HG03521 (cell line): ENCODE measurements at regions not wholly inside any gene's neighbourhood (a gene's known extent, or its start where the extent isn't known, plus 50 kb on each side); places are given as distances from the start of the nearest gene placed in this dataset.

ENCODE experiments used
- ATAC-seq: cut with Tn5 transposase; IDR thresholded peaks from one replicate; pipeline ENCODE4 v1.9.1; 2021; ENCODE audit warnings: mild to moderate bottlenecking, moderate library complexity; ENCODE audit not compliant: unreplicated experiment

DNA sequence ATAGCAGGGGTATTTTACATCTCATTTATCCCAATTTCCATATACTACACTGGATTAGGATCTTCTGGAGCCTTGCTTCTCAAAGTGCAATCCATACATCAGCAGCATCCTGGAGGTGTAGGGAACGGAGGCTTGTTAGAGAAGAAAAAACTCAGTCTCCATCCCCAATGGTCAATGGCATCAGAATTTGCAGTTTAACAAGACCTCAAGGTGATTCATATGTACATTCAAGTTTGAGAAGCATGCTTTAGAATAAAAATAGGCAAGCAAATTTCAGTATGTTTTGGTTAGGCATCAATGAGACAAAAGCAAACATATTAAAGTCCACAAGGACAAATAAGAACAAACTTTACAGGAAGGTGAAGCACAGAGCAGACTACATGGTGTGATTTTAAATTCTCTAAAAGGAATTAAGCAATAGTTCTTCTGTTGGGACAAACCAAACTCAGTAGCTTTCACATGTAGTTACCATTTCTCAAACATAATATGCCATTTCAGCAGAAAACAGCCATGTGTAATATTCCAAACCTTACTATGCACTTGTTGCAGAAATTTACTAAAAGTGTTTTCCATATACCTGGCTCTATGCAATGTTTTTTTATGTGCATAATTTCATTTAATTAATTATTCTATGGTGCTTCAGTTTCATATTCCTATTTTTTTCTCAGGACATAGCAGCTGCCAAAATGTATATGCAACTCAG, 360.3 kb upstream of the NECTIN3 start:
- ATAC-seq, result no peak

DNA sequence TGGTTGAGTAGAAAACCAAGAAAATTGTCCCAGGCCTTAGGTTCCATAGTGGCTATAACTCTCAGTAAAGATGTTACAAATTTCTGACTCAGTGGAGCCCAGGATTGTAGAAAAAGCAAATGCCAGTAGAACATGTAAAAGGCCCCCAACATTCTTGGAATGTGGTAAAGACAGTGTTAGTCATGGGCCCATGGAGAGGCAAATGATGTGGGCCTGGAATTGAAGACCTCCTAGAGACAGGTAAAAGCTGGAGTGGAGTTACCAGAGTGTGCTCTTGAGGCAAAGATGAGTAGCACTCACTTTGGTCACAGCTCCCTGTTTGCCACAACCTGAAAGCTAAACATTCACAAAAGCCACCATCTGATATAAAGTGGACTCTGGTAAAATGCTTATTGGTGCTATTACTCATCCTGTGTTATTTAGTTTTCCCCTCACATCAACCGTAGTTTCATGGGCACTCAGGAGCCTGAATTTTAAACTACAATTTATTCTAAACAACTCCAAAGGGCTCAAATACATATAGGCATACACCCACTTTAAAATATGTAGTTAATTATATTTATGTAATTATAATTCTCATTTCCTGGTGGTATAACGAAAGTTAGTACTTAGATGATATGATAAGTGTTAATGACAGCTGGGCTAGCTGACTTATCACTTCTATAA, 359.6 kb upstream of the NECTIN3 start:
- no peak for ATAC-seq

GRCh38 chr3:110727056-110727455, 344.6 kb upstream of the NECTIN3 start:
- ATAC-seq, result no peak

GRCh38 chr3:110731148-110731547, 340.5 kb upstream of the NECTIN3 start:
- no peak for ATAC-seq

DNA sequence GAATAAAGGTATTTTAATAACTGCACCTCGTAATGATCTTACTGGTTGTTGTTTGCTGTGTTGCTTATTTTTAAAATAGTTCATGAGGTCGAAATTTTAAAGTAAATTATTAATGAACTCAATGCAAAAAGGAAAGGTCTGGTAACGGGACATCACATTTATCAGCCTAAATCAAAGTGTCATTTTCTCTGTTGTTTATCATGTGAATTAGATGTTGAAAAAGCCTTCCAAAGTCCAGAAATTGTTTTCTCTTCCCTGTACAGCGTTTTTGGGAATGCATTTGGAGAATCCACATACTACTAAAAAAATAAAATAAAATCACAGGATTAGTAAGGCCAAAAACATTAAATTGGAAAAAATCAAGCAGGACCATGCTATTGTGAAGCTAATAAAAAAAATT, 339.2 kb upstream of the NECTIN3 start:
- no peak for ATAC-seq

- no peak for ATAC-seq
These were observed 338.6 kb upstream of the NECTIN3 start for GRCh38 chr3:110733045-110733444.

DNA sequence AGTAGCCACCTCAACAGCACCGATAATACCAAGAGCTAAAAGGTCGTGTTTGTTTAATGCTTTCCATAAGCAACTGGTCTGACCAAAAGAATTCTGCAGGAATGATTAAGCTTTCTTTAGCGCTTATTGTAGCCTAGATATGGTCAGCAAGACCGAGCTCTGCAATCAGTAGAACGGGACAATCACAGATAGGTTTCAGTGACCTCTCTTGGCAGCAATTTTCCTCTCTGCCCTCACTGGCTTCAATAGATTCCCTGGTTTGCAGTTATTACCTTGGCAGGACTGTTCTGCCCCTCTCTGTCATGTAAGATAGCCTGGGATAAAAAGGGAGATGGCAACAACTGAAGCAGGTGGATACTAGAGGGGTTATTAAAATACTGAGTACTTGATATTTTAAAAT, 337.1 kb upstream of the NECTIN3 start:
- no peak for ATAC-seq

DNA sequence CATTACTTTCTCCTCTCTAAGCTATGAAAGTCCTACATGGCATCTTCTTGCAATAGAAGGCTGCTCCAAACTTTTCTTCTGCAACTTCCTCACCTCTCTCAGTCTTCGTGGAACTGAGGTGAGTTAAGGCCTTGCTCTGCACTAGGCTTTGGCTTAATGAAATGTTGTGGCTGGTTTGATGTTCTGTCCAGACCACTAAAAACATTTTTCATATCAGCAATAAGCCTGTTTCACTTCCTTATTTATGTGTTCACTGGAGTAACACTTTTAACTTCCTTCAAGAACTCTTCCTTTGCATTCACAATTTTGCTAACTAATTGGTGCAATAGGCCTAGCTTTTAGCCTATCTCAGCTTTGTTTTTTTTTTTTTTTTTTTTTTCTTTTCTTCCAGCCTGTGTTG, 335.3 kb upstream of the NECTIN3 start:
- ATAC-seq, result peak; percentile 91

DNA sequence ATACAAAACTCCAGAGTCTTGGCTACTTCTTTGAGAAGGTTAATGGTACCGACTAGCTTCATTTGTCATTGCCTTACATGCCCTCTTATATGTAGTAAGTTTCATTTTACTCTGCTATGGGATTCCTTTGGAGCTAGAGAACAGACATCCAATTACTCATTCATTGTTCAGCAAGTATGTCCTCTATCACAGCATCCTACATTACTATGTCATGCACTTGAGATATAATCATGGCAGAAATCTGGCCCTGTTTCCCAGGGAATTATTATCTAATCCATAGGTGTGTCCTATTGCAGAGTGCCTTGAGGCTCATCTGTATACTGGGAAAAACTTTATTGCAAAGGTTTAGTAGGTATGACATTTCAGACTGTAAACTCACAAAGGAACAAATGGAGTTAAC, 333.1 kb upstream of the NECTIN3 start:
- ATAC-seq, result no peak

DNA sequence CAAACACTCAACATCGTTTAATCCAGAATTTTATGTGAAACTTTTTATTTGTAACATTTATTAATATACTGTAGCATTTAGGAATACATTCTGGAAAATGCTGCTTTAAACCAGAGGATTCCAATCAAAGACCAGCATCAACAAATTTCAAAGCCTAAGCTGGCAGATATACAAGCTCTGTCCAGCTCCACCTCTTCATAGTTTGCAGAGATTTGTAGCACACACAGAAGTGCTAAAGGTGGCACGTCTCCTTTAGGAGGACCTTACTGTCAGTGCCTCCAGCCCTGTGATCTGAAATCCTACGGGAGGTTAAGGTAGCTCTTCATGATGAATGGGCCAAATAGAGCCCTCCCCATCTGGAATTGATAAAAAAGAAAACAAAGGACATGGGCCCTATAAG, 329.7 kb upstream of the NECTIN3 start:
- no peak for ATAC-seq

DNA sequence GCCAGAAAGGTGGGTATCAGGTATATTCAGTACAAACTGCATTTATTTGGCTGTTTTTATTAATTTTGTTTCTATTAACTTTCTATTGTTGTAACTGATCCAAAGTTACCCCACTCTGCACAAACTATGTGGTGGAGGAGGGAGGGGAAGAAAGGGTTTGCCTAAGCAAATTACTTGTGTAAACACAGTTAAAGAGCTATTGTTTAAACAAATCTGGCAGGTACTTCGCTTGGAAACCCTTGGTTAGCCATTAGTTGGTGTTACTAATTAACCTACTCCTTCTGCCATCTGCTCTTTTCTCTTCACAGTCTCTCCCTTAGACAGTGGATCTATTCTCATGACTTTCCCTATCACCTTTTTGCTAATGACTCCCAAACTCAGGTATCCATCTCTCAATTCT, 328.4 kb upstream of the NECTIN3 start:
- no peak for ATAC-seq

DNA sequence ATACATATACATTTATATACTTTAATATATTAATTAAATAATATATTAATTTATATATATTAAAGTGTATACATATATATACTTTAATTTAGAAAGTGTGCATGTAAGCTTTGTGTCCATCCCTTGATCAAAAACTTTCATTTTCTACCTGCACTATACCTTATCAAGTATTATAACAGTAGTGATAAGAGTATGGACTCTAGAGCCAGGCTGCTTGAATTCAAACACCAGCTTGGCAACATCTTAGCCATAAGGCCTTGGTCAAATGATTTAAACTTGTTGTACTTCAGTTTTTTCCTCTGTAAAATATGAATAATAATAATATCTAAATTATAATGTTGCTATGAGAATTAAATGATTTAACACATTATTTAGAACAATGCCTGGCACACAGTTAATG, 327.6 kb upstream of the NECTIN3 start:
- no peak for ATAC-seq

DNA sequence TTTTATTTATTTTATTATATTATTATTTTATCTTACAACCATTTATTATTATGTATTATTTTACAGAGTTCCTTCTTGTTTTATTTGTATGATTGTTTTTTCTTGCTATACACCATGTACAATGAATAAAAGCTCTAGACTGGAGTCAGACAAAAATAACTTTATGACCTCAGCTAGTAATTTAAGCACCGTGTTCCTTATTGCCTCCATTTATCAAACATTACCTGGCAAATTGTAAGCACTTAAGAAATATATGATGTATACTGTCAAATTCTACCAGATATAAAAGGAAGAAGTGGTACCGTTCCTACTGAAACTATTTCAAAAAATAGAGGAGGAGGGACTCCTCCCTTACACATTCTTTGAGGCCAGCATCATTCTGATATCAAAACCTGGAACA, 326.9 kb upstream of the NECTIN3 start:
- no peak for ATAC-seq

- no peak for ATAC-seq
These were observed 322.6 kb upstream of the NECTIN3 start for GRCh38 chr3:110749006-110749405.

- ATAC-seq, result no peak
These were observed 321.4 kb upstream of the NECTIN3 start for GRCh38 chr3:110750201-110750600.

DNA sequence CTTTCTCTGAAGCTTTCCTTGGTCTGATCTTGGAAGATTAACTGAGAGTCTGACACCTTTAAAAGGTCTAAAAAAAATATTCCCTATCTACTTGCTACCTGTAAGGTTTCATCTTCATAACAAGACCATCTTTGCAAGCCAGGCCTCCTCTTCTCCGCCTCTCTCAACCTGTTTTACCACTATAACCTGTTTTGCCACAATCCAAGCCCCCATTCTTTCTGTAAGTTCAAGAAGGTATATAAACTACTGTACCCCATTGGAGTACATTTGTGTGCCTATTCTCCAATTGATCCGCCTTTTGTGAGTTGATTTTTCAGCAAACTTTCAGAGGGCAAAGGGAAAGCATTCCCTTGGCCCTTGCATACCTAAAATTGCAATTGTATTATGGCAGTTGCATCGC, 319.3 kb upstream of the NECTIN3 start:
- no peak for ATAC-seq

GRCh38 chr3:110753516-110753915, 318.1 kb upstream of the NECTIN3 start:
- no peak for ATAC-seq

DNA sequence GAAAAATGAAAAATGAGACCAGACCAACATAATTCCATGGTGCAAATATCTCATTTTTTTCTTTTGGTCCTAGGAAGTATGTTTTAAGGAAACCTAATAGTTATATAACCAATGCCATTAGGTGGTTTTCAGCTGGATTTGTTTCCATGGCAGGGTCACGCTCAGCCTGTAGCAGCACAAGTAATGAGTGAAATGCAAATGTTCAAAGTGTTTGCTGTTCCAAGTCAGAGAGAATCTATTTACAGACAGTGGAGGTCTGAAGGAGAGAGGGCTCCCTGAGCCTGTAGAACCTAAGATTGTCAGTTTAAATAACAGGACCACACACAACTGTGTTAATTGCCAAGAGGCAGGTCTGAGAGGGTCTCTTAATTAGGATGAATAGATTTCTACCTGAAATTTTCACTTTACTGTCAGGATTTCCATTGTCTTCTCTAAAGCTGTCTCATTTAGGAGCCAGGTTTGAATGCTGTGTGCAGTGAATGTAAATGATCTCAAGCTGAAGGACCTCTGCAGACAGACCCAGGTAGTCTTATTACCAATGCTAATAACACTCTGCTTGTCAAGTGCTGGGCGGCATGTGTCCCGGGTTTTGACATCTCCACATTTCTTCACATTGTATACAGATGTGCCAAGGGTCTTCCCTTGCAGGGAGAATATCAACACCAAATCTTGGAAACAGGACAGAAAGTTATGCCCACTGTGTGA, 317.3 kb upstream of the NECTIN3 start:
- ATAC-seq, result no peak

DNA sequence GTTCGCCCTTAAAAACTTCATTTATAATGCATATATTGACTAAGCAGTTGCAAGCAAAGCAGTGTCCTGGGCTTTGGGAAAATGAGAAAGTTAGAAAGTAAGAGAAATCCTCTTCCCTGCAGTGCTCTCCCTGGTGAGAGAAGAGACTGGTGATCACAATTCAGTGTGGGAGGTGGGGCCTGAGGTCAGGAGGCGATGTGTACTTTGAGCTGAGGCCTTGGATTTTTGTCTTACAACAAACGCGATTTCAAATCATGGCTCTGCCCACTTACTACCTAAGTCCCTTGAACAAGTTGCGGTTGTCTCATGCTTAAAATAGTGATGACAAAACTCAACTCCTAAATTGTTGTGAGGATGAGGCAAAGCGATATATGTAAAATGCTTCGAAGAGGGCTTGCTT, 316.3 kb upstream of the NECTIN3 start:
- ATAC-seq, result no peak

GRCh38 chr3:110756705-110757104, 314.9 kb upstream of the NECTIN3 start:
- no peak for ATAC-seq

DNA sequence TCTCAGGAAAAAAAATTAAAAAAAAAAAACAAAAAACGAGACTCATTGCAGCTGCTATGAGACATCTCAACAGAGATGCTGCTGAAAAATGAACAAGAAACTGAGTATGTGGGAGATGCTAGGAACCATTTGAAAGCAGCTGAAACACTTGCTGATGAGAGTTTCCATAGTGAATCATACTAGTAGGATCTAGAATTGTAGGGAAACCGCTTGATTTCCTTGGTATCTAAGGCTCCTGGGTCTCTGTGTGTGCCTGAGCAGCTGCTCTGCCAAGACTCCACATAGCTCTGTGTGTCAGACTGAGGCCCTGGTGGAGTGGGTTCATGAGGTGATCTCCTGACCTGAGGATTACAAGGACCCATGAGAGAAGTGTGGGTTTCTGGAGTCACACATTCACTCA, 313.4 kb upstream of the NECTIN3 start:
- ATAC-seq, result no peak

DNA sequence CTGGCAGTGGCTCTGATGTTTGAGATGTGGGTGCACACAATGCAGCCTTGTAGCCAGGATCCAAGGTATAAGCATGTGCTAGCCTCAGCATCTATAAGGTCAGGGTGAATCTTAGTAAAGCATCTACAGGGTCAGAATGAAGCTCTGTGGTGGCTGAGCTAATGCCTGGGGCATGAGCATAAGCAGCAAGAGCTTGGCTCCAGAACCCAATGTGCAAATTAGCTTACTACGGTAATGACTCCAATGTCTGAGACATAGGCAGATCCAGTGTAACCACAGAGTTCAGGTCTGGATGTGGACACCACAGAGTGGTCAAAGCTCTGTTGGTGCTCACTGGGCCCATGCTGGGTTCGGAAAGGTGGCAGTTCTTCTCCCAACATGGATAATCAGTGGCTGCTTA, 304.5 kb upstream of the NECTIN3 start:
- ATAC-seq, result no peak
